ENCODE measurements at regions not wholly inside any gene's neighbourhood (a gene's known extent, or its start where the extent isn't known, plus 50 kb on each side); places are given as distances from the start of the nearest gene placed in this dataset.
"Not testable (repeated sequence)": the region's sequence is repeated elsewhere in the genome, so short reads cannot be mapped to it uniquely, and the experiment has no call there.

- Histone ChIP-seq H3K27ac (ENCODE audit: low read depth, low read length) (no peak overlapping the region), H3K9me3 (ENCODE audit: control insufficient read depth, insufficient read depth, low read length) (no peaks in the 10 kb centered on the region), H3K4me3 (ENCODE audit: low read depth, low read length) (no peak overlapping the region), H3K4me1 (ENCODE audit: control insufficient read depth, insufficient read depth, low read length) (no peaks in the 10 kb centered on the region), H3K27me3 (ENCODE audit: control insufficient read depth, insufficient read depth, low read length) (no peaks in the 10 kb centered on the region), H3K36me3 (ENCODE audit: control insufficient read depth, insufficient read depth, low read length) (no peaks in the 10 kb centered on the region), H3K9ac (ENCODE audit: low read depth, low read length) (no peak overlapping the region)
These were observed 383.0 kb upstream of the TENM3 start for GRCh38 chr4:181860157-181860556.

GRCh38 chr4:181860668-181861067, 382.5 kb upstream of the TENM3 start:
- no peaks in the 10 kb centered on the region for H3K4me1 ChIP-seq (ENCODE audit: control insufficient read depth, insufficient read depth, low read length)
- no peak overlapping the region for H3K27ac ChIP-seq (ENCODE audit: low read depth, low read length)
- no peak overlapping the region for H3K4me3 ChIP-seq (ENCODE audit: low read depth, low read length)
- no peak overlapping the region for H3K9ac ChIP-seq (ENCODE audit: low read depth, low read length)
- no peaks in the 10 kb centered on the region for H3K9me3 ChIP-seq (ENCODE audit: control insufficient read depth, insufficient read depth, low read length)
- H3K36me3 ChIP-seq (ENCODE audit: control insufficient read depth, insufficient read depth, low read length), result no peaks in the 10 kb centered on the region
- H3K27me3 ChIP-seq (ENCODE audit: control insufficient read depth, insufficient read depth, low read length), result no peaks in the 10 kb centered on the region

GRCh38 chr4:181863856-181864255, 379.3 kb upstream of the TENM3 start:
- Histone ChIP-seq H3K27ac (ENCODE audit: low read depth, low read length) (no peak overlapping the region), H3K9me3 (ENCODE audit: control insufficient read depth, insufficient read depth, low read length) (no peaks in the 10 kb centered on the region), H3K4me3 (ENCODE audit: low read depth, low read length) (no peak overlapping the region), H3K4me1 (ENCODE audit: control insufficient read depth, insufficient read depth, low read length) (no peaks in the 10 kb centered on the region), H3K36me3 (ENCODE audit: control insufficient read depth, insufficient read depth, low read length) (no peaks in the 10 kb centered on the region), H3K9ac (ENCODE audit: low read depth, low read length) (no peak overlapping the region), H3K27me3 (ENCODE audit: control insufficient read depth, insufficient read depth, low read length) (no peaks in the 10 kb centered on the region)

GRCh38 chr4:181870326-181870725, 372.9 kb upstream of the TENM3 start:
- Histone ChIP-seq H3K9me3 (ENCODE audit: control insufficient read depth, insufficient read depth, low read length) (no peaks in the 10 kb centered on the region), H3K36me3 (ENCODE audit: control insufficient read depth, insufficient read depth, low read length) (no peaks in the 10 kb centered on the region), H3K4me3 (ENCODE audit: low read depth, low read length) (no peak overlapping the region), H3K9ac (ENCODE audit: low read depth, low read length) (no peak overlapping the region), H3K27me3 (ENCODE audit: control insufficient read depth, insufficient read depth, low read length) (no peaks in the 10 kb centered on the region), H3K4me1 (ENCODE audit: control insufficient read depth, insufficient read depth, low read length) (0 out of 2 replicates have a peak, but pooled peaks cover 6% of the 10 kb centered on the region), H3K27ac (ENCODE audit: low read depth, low read length) (no peak overlapping the region)

GRCh38 chr4:181874602-181875001, 368.6 kb upstream of the TENM3 start:
- Histone ChIP-seq H3K9ac (ENCODE audit: low read depth, low read length) (no peak overlapping the region), H3K36me3 (ENCODE audit: control insufficient read depth, insufficient read depth, low read length) (no peaks in the 10 kb centered on the region), H3K4me1 (ENCODE audit: control insufficient read depth, insufficient read depth, low read length) (0 out of 2 replicates have a peak, but pooled peaks cover 6% of the 10 kb centered on the region), H3K9me3 (ENCODE audit: control insufficient read depth, insufficient read depth, low read length) (no peaks in the 10 kb centered on the region), H3K27ac (ENCODE audit: low read depth, low read length) (no peak overlapping the region), H3K4me3 (ENCODE audit: low read depth, low read length) (no peak overlapping the region), H3K27me3 (ENCODE audit: control insufficient read depth, insufficient read depth, low read length) (no peaks in the 10 kb centered on the region)

GRCh38 chr4:181877329-181877848, 365.8 kb upstream of the TENM3 start:
- Histone ChIP-seq H3K27me3 (ENCODE audit: control insufficient read depth, insufficient read depth, low read length) (no peaks in the 10 kb centered on the region), H3K4me1 (ENCODE audit: control insufficient read depth, insufficient read depth, low read length) (0 out of 2 replicates have a peak, but pooled peaks cover 6% of the 10 kb centered on the region), H3K9me3 (ENCODE audit: control insufficient read depth, insufficient read depth, low read length) (no peaks in the 10 kb centered on the region), H3K9ac (ENCODE audit: low read depth, low read length) (no peak overlapping the region), H3K36me3 (ENCODE audit: control insufficient read depth, insufficient read depth, low read length) (no peaks in the 10 kb centered on the region), H3K27ac (ENCODE audit: low read depth, low read length) (no peak overlapping the region), H3K4me3 (ENCODE audit: low read depth, low read length) (no peak overlapping the region)

GRCh38 chr4:181890031-181890430, 353.2 kb upstream of the TENM3 start:
- no peak overlapping the region for H3K9ac ChIP-seq (ENCODE audit: low read depth, low read length)
- H3K27ac ChIP-seq (ENCODE audit: low read depth, low read length), result no peak overlapping the region
- H3K27me3 ChIP-seq (ENCODE audit: control insufficient read depth, insufficient read depth, low read length), result no peaks in the 10 kb centered on the region
- no peaks in the 10 kb centered on the region for H3K36me3 ChIP-seq (ENCODE audit: control insufficient read depth, insufficient read depth, low read length)
- no peaks in the 10 kb centered on the region for H3K4me1 ChIP-seq (ENCODE audit: control insufficient read depth, insufficient read depth, low read length)
- H3K9me3 ChIP-seq (ENCODE audit: control insufficient read depth, insufficient read depth, low read length), result no peaks in the 10 kb centered on the region
- H3K4me3 ChIP-seq (ENCODE audit: low read depth, low read length), result no peak overlapping the region

GRCh38 chr4:181890911-181891310, 352.3 kb upstream of the TENM3 start:
- Histone ChIP-seq H3K9me3 (ENCODE audit: control insufficient read depth, insufficient read depth, low read length) (no peaks in the 10 kb centered on the region), H3K4me1 (ENCODE audit: control insufficient read depth, insufficient read depth, low read length) (no peaks in the 10 kb centered on the region), H3K27me3 (ENCODE audit: control insufficient read depth, insufficient read depth, low read length) (no peaks in the 10 kb centered on the region), H3K27ac (ENCODE audit: low read depth, low read length) (no peak overlapping the region), H3K36me3 (ENCODE audit: control insufficient read depth, insufficient read depth, low read length) (no peaks in the 10 kb centered on the region), H3K4me3 (ENCODE audit: low read depth, low read length) (no peak overlapping the region), H3K9ac (ENCODE audit: low read depth, low read length) (no peak overlapping the region)

GRCh38 chr4:181896614-181897013, 346.6 kb upstream of the TENM3 start:
- no peaks in the 10 kb centered on the region for H3K4me1 ChIP-seq (ENCODE audit: control insufficient read depth, insufficient read depth, low read length)
- no peaks in the 10 kb centered on the region for H3K9me3 ChIP-seq (ENCODE audit: control insufficient read depth, insufficient read depth, low read length)
- H3K36me3 ChIP-seq (ENCODE audit: control insufficient read depth, insufficient read depth, low read length), result no peaks in the 10 kb centered on the region
- H3K4me3 ChIP-seq (ENCODE audit: low read depth, low read length), result no peak overlapping the region
- no peak overlapping the region for H3K9ac ChIP-seq (ENCODE audit: low read depth, low read length)
- H3K27me3 ChIP-seq (ENCODE audit: control insufficient read depth, insufficient read depth, low read length), result no peaks in the 10 kb centered on the region
- no peak overlapping the region for H3K27ac ChIP-seq (ENCODE audit: low read depth, low read length)

- H3K9me3 ChIP-seq (ENCODE audit: control insufficient read depth, insufficient read depth, low read length), result no peaks in the 10 kb centered on the region
- no peak overlapping the region for H3K27ac ChIP-seq (ENCODE audit: low read depth, low read length)
- H3K9ac ChIP-seq (ENCODE audit: low read depth, low read length), result no peak overlapping the region
- H3K4me3 ChIP-seq (ENCODE audit: low read depth, low read length), result no peak overlapping the region
- H3K4me1 ChIP-seq (ENCODE audit: control insufficient read depth, insufficient read depth, low read length), result no peaks in the 10 kb centered on the region
- no peaks in the 10 kb centered on the region for H3K36me3 ChIP-seq (ENCODE audit: control insufficient read depth, insufficient read depth, low read length)
- no peaks in the 10 kb centered on the region for H3K27me3 ChIP-seq (ENCODE audit: control insufficient read depth, insufficient read depth, low read length)
These were observed 345.3 kb upstream of the TENM3 start for GRCh38 chr4:181897935-181898334.

- H3K27ac ChIP-seq (ENCODE audit: low read depth, low read length); H3K9me3 ChIP-seq (ENCODE audit: control insufficient read depth, insufficient read depth, low read length); H3K4me3 ChIP-seq (ENCODE audit: low read depth, low read length); H3K27me3 ChIP-seq (ENCODE audit: control insufficient read depth, insufficient read depth, low read length); H3K36me3 ChIP-seq (ENCODE audit: control insufficient read depth, insufficient read depth, low read length); H3K9ac ChIP-seq (ENCODE audit: low read depth, low read length); H3K4me1 ChIP-seq (ENCODE audit: control insufficient read depth, insufficient read depth, low read length): not testable (repeated sequence)
These were observed 340.8 kb upstream of the TENM3 start for GRCh38 chr4:181902404-181902803.

GRCh38 chr4:181905708-181906107, 337.5 kb upstream of the TENM3 start:
- H3K36me3 ChIP-seq (ENCODE audit: control insufficient read depth, insufficient read depth, low read length), result no peaks in the 10 kb centered on the region
- no peaks in the 10 kb centered on the region for H3K4me1 ChIP-seq (ENCODE audit: control insufficient read depth, insufficient read depth, low read length)
- H3K4me3 ChIP-seq (ENCODE audit: low read depth, low read length), result no peak overlapping the region
- H3K9me3 ChIP-seq (ENCODE audit: control insufficient read depth, insufficient read depth, low read length), result 0 out of 2 replicates have a peak, but pooled peaks cover 5% of the 10 kb centered on the region
- no peak overlapping the region for H3K9ac ChIP-seq (ENCODE audit: low read depth, low read length)
- no peaks in the 10 kb centered on the region for H3K27me3 ChIP-seq (ENCODE audit: control insufficient read depth, insufficient read depth, low read length)
- H3K27ac ChIP-seq (ENCODE audit: low read depth, low read length), result no peak overlapping the region
